ENCODE measurements at regions not wholly inside any gene's neighbourhood (a gene's known extent, or its start where the extent isn't known, plus 50 kb on each side); places are given as distances from the start of the nearest gene placed in this dataset.

- ChIA-PET RAD21 (ENCODE audit: unreplicated experiment) (no interaction called here), CTCF (interaction anchor here (1.0 to 1.4 kb wide), 3 partner anchors 14 to 317 kb away, joined by 3 to 4 read pairs (median 3); no protein-coding TSS in a partner anchor), SMC1A (ENCODE audit: uncharacterized antibody, unreplicated experiment) (no interaction called here), POLR2A (no interaction called here)
- no peaks in the 10 kb centered on the region for H4K20me1 ChIP-seq (ENCODE audit: control insufficient read depth, insufficient read depth)
- H2AFZ ChIP-seq (ENCODE audit: control insufficient read depth, low read depth, low read length): no peak overlapping the region
- in situ Hi-C loops (cut with MboI): no loop called here
- 0% methylated on average over 7 of the region's 7 CpGs for WGBS (ENCODE audit: insufficient coverage, insufficient replicate concordance, low lambda C conversion rate, missing lambda C conversion rate)
- no peaks in the 10 kb centered on the region for H3K9me3 ChIP-seq (replicated peaks; ENCODE audit: control insufficient read depth, insufficient read depth, low read length)
- no peak overlapping the region for H3K9ac ChIP-seq (ENCODE audit: control insufficient read depth, insufficient read depth, low read length)
- no peak overlapping the region for H3K27ac ChIP-seq (ENCODE audit: control insufficient read depth, insufficient read depth)
- no peaks in the 10 kb centered on the region for H3K36me3 ChIP-seq (ENCODE audit: control insufficient read depth in 2 of 2, insufficient read depth in 2 of 2, low read length in 1 of 2)
- no peaks in the 10 kb centered on the region for H3K27me3 ChIP-seq (replicated peaks in 1 of 2; ENCODE audit: control insufficient read depth in 2 of 2, insufficient read depth in 2 of 2, low read length in 1 of 2)
- intact Hi-C loops (cut with micrococcal nuclease; ENCODE audit: unreplicated experiment): loop anchor here (5.0 to 10.0 kb wide), 4 partner anchors 114 to 551 kb away; no protein-coding TSS in a partner anchor
- FAIRE-seq (no peak), ATAC-seq (peak; percentile 54), DNase-seq (ENCODE audit: low read depth, low spot score) (no peak)
- no peaks in the 10 kb centered on the region for H3K79me2 ChIP-seq (ENCODE audit: control insufficient read depth, insufficient read depth, low read length)
- no peak overlapping the region for H3K4me3 ChIP-seq
- H3K4me2 ChIP-seq (ENCODE audit: control insufficient read depth, insufficient read depth): no peak overlapping the region
- no TSS peak for BruUV-seq (replicated peaks)
- no peaks in the 10 kb centered on the region for H3K4me1 ChIP-seq (ENCODE audit: control insufficient read depth, insufficient read depth, low read length)
- TF ChIP-seq NFXL1 (IDR thresholded peaks at IDR 0.05; ENCODE audit: borderline replicate concordance) (no peak), IKZF1 (conservative IDR thresholded peaks at IDR 0.05) (no peak), EP300 (IDR thresholded peaks at IDR 0.05; ENCODE audit: borderline replicate concordance in 1 of 2, control insufficient read depth in 1 of 2, low read depth in 2 of 2, low read length in 2 of 2) (no peak), TCF7 (IDR thresholded peaks at IDR 0.05; ENCODE audit: borderline replicate concordance) (no peak), MTA3 (IDR thresholded peaks at IDR 0.05; ENCODE audit: borderline replicate concordance, low read length) (no peak), SMC3 (IDR thresholded peaks at IDR 0.05; ENCODE audit: borderline replicate concordance, low read length) (peak; percentile 57; the same call in 1 of the 2 replicates), ZZZ3 (IDR thresholded peaks at IDR 0.05; ENCODE audit: control insufficient read depth, insufficient read length, low read depth) (no peak), YBX1 (IDR thresholded peaks at IDR 0.05) (no peak), IRF3 (IDR thresholded peaks at IDR 0.05) (no peak), ZBTB33 (IDR thresholded peaks at IDR 0.05) (no peak), KLF5 (IDR thresholded peaks at IDR 0.05; ENCODE audit: partially characterized antibody) (no peak), ASH2L (IDR thresholded peaks at IDR 0.05; ENCODE audit: borderline replicate concordance, low read depth) (no peak), ZNF217 (IDR thresholded peaks at IDR 0.05) (no peak)
- TF ChIP-seq, protein P1, sequence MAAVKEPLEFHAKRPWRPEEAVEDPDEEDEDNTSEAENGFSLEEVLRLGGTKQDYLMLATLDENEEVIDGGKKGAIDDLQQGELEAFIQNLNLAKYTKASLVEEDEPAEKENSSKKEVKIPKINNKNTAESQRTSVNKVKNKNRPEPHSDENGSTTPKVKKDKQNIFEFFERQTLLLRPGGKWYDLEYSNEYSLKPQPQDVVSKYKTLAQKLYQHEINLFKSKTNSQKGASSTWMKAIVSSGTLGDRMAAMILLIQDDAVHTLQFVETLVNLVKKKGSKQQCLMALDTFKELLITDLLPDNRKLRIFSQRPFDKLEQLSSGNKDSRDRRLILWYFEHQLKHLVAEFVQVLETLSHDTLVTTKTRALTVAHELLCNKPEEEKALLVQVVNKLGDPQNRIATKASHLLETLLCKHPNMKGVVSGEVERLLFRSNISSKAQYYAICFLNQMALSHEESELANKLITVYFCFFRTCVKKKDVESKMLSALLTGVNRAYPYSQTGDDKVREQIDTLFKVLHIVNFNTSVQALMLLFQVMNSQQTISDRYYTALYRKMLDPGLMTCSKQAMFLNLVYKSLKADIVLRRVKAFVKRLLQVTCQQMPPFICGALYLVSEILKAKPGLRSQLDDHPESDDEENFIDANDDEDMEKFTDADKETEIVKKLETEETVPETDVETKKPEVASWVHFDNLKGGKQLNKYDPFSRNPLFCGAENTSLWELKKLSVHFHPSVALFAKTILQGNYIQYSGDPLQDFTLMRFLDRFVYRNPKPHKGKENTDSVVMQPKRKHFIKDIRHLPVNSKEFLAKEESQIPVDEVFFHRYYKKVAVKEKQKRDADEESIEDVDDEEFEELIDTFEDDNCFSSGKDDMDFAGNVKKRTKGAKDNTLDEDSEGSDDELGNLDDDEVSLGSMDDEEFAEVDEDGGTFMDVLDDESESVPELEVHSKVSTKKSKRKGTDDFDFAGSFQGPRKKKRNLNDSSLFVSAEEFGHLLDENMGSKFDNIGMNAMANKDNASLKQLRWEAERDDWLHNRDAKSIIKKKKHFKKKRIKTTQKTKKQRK (IDR thresholded peaks at IDR 0.05; ENCODE audit: low read depth, low read length): no peak
- TF ChIP-seq, protein P2, sequence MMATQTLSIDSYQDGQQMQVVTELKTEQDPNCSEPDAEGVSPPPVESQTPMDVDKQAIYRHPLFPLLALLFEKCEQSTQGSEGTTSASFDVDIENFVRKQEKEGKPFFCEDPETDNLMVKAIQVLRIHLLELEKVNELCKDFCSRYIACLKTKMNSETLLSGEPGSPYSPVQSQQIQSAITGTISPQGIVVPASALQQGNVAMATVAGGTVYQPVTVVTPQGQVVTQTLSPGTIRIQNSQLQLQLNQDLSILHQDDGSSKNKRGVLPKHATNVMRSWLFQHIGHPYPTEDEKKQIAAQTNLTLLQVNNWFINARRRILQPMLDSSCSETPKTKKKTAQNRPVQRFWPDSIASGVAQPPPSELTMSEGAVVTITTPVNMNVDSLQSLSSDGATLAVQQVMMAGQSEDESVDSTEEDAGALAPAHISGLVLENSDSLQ (IDR thresholded peaks at IDR 0.05): peak; percentile 17; the same call in 1 of the 2 replicates
Measured at GRCh38 chr1:192445839-192446489, 129.2 kb downstream of the RGS21 start.
